ENCODE measurements at regions not wholly inside any gene's neighbourhood (a gene's known extent, or its start where the extent isn't known, plus 50 kb on each side); places are given as distances from the start of the nearest gene placed in this dataset.

- TF ChIP-seq CTCF (IDR thresholded peaks at IDR 0.05 in 4 of 5, conservative IDR thresholded peaks at IDR 0.05 in 1 of 5) (no peak), POLR2A (IDR thresholded peaks at IDR 0.05) (no peak)
Measured at GRCh38 chr4:87716371-87717265, 66.5 kb downstream of the DMP1 start.
